ENCODE measurements at regions not wholly inside any gene's neighbourhood (a gene's known extent, or its start where the extent isn't known, plus 50 kb on each side); places are given as distances from the start of the nearest gene placed in this dataset.

GRCh38 chrX:79065696-79066095 lies 78.8 kb upstream of the GPR174 start:
- no peak overlapping the region for H2AFZ ChIP-seq (ENCODE audit: low read depth, low read length)
- H3K27ac ChIP-seq (ENCODE audit: low read depth, low read length), result no peak overlapping the region
- no peaks in the 10 kb centered on the region for H4K20me1 ChIP-seq (ENCODE audit: insufficient read depth, low read length)
- no peak overlapping the region for H3K9ac ChIP-seq (ENCODE audit: low read length)
- no peaks in the 10 kb centered on the region for H3K79me2 ChIP-seq (ENCODE audit: insufficient read depth, low read length)
- H3K36me3 Mint-ChIP-seq (ENCODE audit: low read depth, unreplicated experiment), result no peaks in the 10 kb centered on the region
- no peaks in the 10 kb centered on the region for H3K27me3 Mint-ChIP-seq (ENCODE audit: low read depth, unreplicated experiment)
- peaks cover 3% of the 10 kb centered on the region for H3K4me1 Mint-ChIP-seq (ENCODE audit: low read depth, unreplicated experiment)
- no peaks in the 10 kb centered on the region for H3K9me3 Mint-ChIP-seq (ENCODE audit: unreplicated experiment)
- FAIRE-seq (no peak), DNase-seq (ENCODE audit: low read depth) (no peak)
- no peak overlapping the region for H3K4me2 ChIP-seq (ENCODE audit: low read length)
- H3K27me3 ChIP-seq (ENCODE audit: insufficient read depth, low read length), result no peaks in the 10 kb centered on the region
- no peaks in the 10 kb centered on the region for H3K4me1 ChIP-seq (ENCODE audit: insufficient read depth, low read length)
- no peak overlapping the region for H3K4me3 Mint-ChIP-seq (ENCODE audit: unreplicated experiment)
- H3K27ac Mint-ChIP-seq (ENCODE audit: unreplicated experiment), result no peak overlapping the region
- H3K36me3 ChIP-seq (ENCODE audit: insufficient read depth, low read length), result no peaks in the 10 kb centered on the region
- no peak for TF ChIP-seq CTCF (IDR thresholded peaks at IDR 0.05; ENCODE audit: insufficient read depth, low read depth, low read length)
- no peak for TF ChIP-seq EZH2 (IDR thresholded peaks at IDR 0.05; ENCODE audit: insufficient read depth, low read length)
- no peak overlapping the region for H3K4me3 ChIP-seq (ENCODE audit: insufficient read depth, low read depth, low read length)
- no peaks in the 10 kb centered on the region for H3K9me3 ChIP-seq (ENCODE audit: insufficient read depth, low read depth, low read length)

- Histone ChIP-seq H3K9ac (ENCODE audit: low read length) (no peak overlapping the region), H3K27me3 (ENCODE audit: insufficient read depth, low read length) (no peaks in the 10 kb centered on the region), H3K4me2 (ENCODE audit: low read length) (no peak overlapping the region), H3K27ac (ENCODE audit: low read depth, low read length) (no peak overlapping the region), H3K9me3 (ENCODE audit: insufficient read depth, low read depth, low read length) (no peaks in the 10 kb centered on the region), H4K20me1 (ENCODE audit: insufficient read depth, low read length) (no peaks in the 10 kb centered on the region), H3K4me3 (ENCODE audit: insufficient read depth, low read depth, low read length) (no peak overlapping the region), H3K79me2 (ENCODE audit: insufficient read depth, low read length) (no peaks in the 10 kb centered on the region), H3K36me3 (ENCODE audit: insufficient read depth, low read length) (no peaks in the 10 kb centered on the region), H3K4me1 (ENCODE audit: insufficient read depth, low read length) (no peaks in the 10 kb centered on the region), H2AFZ (ENCODE audit: low read depth, low read length) (no peak overlapping the region)
- Mint-ChIP-seq H3K27me3 (ENCODE audit: low read depth, unreplicated experiment) (no peaks in the 10 kb centered on the region), H3K27ac (ENCODE audit: unreplicated experiment) (no peak overlapping the region), H3K36me3 (ENCODE audit: low read depth, unreplicated experiment) (no peaks in the 10 kb centered on the region), H3K9me3 (ENCODE audit: unreplicated experiment) (no peaks in the 10 kb centered on the region), H3K4me1 (ENCODE audit: low read depth, unreplicated experiment) (peaks cover 10% of the 10 kb centered on the region), H3K4me3 (ENCODE audit: unreplicated experiment) (no peak overlapping the region)
- TF ChIP-seq CTCF (IDR thresholded peaks at IDR 0.05; ENCODE audit: insufficient read depth, low read depth, low read length), result no peak
- no peak for TF ChIP-seq EZH2 (IDR thresholded peaks at IDR 0.05; ENCODE audit: insufficient read depth, low read length)
- FAIRE-seq (no peak), DNase-seq (ENCODE audit: low read depth) (no peak)
Observed at GRCh38 chrX:79078114-79078513, 66.4 kb upstream of the GPR174 start.

DNA sequence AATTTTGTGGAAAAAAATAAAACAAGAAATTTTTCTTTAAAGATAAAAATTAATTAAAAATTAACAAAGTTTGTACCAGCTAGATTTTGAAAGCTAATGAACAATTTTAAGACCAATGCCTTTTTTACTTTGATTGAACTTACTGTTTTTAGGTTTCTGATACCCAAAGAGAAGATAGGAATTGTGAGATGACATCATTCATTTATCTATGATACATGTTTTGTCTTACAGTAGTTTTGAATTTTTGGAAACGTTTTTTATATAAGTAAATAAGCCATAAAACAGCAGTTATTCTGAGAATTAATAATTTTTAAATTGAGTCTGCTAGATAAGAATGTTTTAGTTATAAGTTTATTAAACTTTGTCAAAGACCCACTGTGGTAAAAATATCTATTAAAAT lies 65.0 kb upstream of the GPR174 start:
- FAIRE-seq (no peak), DNase-seq (ENCODE audit: low read depth) (no peak)
- Histone ChIP-seq H3K4me1 (ENCODE audit: insufficient read depth, low read length) (no peaks in the 10 kb centered on the region), H3K4me2 (ENCODE audit: low read length) (no peak overlapping the region), H2AFZ (ENCODE audit: low read depth, low read length) (no peak overlapping the region), H3K9ac (ENCODE audit: low read length) (no peak overlapping the region), H3K27ac (ENCODE audit: low read depth, low read length) (no peak overlapping the region), H3K36me3 (ENCODE audit: insufficient read depth, low read length) (no peaks in the 10 kb centered on the region), H3K79me2 (ENCODE audit: insufficient read depth, low read length) (no peaks in the 10 kb centered on the region), H3K27me3 (ENCODE audit: insufficient read depth, low read length) (no peaks in the 10 kb centered on the region), H3K9me3 (ENCODE audit: insufficient read depth, low read depth, low read length) (no peaks in the 10 kb centered on the region), H3K4me3 (ENCODE audit: insufficient read depth, low read depth, low read length) (no peak overlapping the region), H4K20me1 (ENCODE audit: insufficient read depth, low read length) (no peaks in the 10 kb centered on the region)
- no peaks in the 10 kb centered on the region for H3K36me3 Mint-ChIP-seq (ENCODE audit: low read depth, unreplicated experiment)
- peaks cover 10% of the 10 kb centered on the region for H3K4me1 Mint-ChIP-seq (ENCODE audit: low read depth, unreplicated experiment)
- TF ChIP-seq CTCF (IDR thresholded peaks at IDR 0.05; ENCODE audit: insufficient read depth, low read depth, low read length), result no peak
- no peaks in the 10 kb centered on the region for H3K9me3 Mint-ChIP-seq (ENCODE audit: unreplicated experiment)
- H3K27me3 Mint-ChIP-seq (ENCODE audit: low read depth, unreplicated experiment), result no peaks in the 10 kb centered on the region
- H3K4me3 Mint-ChIP-seq (ENCODE audit: unreplicated experiment), result no peak overlapping the region
- no peak overlapping the region for H3K27ac Mint-ChIP-seq (ENCODE audit: unreplicated experiment)
